Vagina (tissue), 2 donors: ENCODE measurements at regions not wholly inside any gene's neighbourhood (a gene's known extent, or its start where the extent isn't known, plus 50 kb on each side); places are given as distances from the start of the nearest gene placed in this dataset.

ENCODE experiments used
- DNase-seq, 2 donors: peaks; one replicate each; pipeline ENCODE4 v3.0.0-alpha.2; 2017; ENCODE audit errors: extremely low spot score in 2 of 2
- H3K27ac ChIP-seq: fragments of 200-600 bp; sonication (generic); one replicate; pipeline ENCODE4 v1.5.1; 2019
- H3K27me3 ChIP-seq: fragments of 200-600 bp; sonication (generic); one replicate; pipeline ENCODE4 v1.5.1; 2019
- H3K36me3 ChIP-seq, 2 donors: fragments of 200-600 bp; sonication (generic); one replicate each; pipeline ENCODE4 v1.5.1; 2017 to 2019
- H3K4me1 ChIP-seq: fragments of 200-600 bp; sonication (generic); one replicate; pipeline ENCODE4 v1.5.1; 2019
- H3K4me3 ChIP-seq, 2 donors: fragments of 200-600 bp; sonication (generic); 1 replicate in 1 of 2; 2 replicates in 1 of 2; pipeline ENCODE4 v1.5.1; 2016 to 2019
- H3K9me3 ChIP-seq: fragments of 200-600 bp; sonication (generic); one replicate; pipeline ENCODE4 v1.5.1; 2019
- CTCF ChIP-seq, 3 experiments: fragments of 450-650 bp in 2 of 3; fragments of 200-600 bp in 1 of 3; sonication (generic) in 1 of 3; IDR thresholded peaks; one replicate each; pipeline ENCODE4 v1.5.1; 2017 to 2019; ENCODE audit warnings: antibody characterized with exemption in 3 of 3, mild to moderate bottlenecking in 2 of 3, moderate library complexity in 2 of 3
- POLR2A ChIP-seq, 2 donors: fragments of 450-650 bp; IDR thresholded peaks; one replicate each; pipeline ENCODE4 v1.6.1; 2017; ENCODE audit warnings: antibody characterized with exemption in 2 of 2, mild to moderate bottlenecking in 2 of 2, moderate library complexity in 2 of 2
- POLR2AphosphoS5 ChIP-seq, 2 donors: sonication (generic); formaldehyde crosslinking; IDR thresholded peaks; one replicate each; pipeline ENCODE4 v1.9.0; 2017; ENCODE audit warnings: antibody characterized with exemption in 2 of 2, mild to moderate bottlenecking in 2 of 2, low read depth in 1 of 2; ENCODE audit not compliant: insufficient read depth in 1 of 2
- intact Hi-C: fragments of 100-400 bp; cut with DNase I; formaldehyde crosslinking; loops from one replicate; pipeline ENCODE4 v1.15.1; 2023

GRCh38 chr7:85776691-85777345 lies 590.0 kb upstream of the SEMA3D start:
- H3K9me3 ChIP-seq, result no peaks in the 10 kb centered on the region
- H3K27ac ChIP-seq, result no peak overlapping the region
- H3K4me1 ChIP-seq, result no peaks in the 10 kb centered on the region
- H3K4me3 ChIP-seq, result no peak overlapping the region
- intact Hi-C loops, result no loop called here
- TF ChIP-seq POLR2AphosphoS5 (IDR thresholded peaks at IDR 0.05; ENCODE audit: insufficient read depth in 1 of 2, low read depth in 1 of 2) (no peak), POLR2A (IDR thresholded peaks at IDR 0.05) (no peak), CTCF (IDR thresholded peaks at IDR 0.05) (no peak)
- no peak for DNase-seq
- no peaks in the 10 kb centered on the region for H3K36me3 ChIP-seq
- H3K27me3 ChIP-seq, result no peaks in the 10 kb centered on the region

- Histone ChIP-seq H3K27me3 (no peaks in the 10 kb centered on the region), H3K36me3 (no peaks in the 10 kb centered on the region), H3K9me3 (no peaks in the 10 kb centered on the region), H3K4me1 (no peaks in the 10 kb centered on the region), H3K4me3 (no peak overlapping the region), H3K27ac (no peak overlapping the region)
- DNase-seq, result no peak
- intact Hi-C loops, result no loop called here
- TF ChIP-seq POLR2AphosphoS5 (IDR thresholded peaks at IDR 0.05; ENCODE audit: insufficient read depth in 1 of 2, low read depth in 1 of 2), result no peak
Observed at GRCh38 chr7:85775431-85775830, 588.6 kb upstream of the SEMA3D start.

GRCh38 chr7:85774986-85775385 lies 588.1 kb upstream of the SEMA3D start:
- DNase-seq, result no peak
- no peak overlapping the region for H3K27ac ChIP-seq
- H3K27me3 ChIP-seq, result no peaks in the 10 kb centered on the region
- TF ChIP-seq POLR2AphosphoS5 (IDR thresholded peaks at IDR 0.05; ENCODE audit: insufficient read depth in 1 of 2, low read depth in 1 of 2) (no peak), POLR2A (IDR thresholded peaks at IDR 0.05) (no peak), CTCF (IDR thresholded peaks at IDR 0.05) (no peak)
- H3K4me1 ChIP-seq, result no peaks in the 10 kb centered on the region
- no peaks in the 10 kb centered on the region for H3K36me3 ChIP-seq
- no peak overlapping the region for H3K4me3 ChIP-seq
- intact Hi-C loops, result no loop called here
- H3K9me3 ChIP-seq, result no peaks in the 10 kb centered on the region

GRCh38 chr7:85773116-85773728 lies 586.4 kb upstream of the SEMA3D start:
- Histone ChIP-seq H3K27ac (no peak overlapping the region), H3K36me3 (no peaks in the 10 kb centered on the region), H3K27me3 (no peaks in the 10 kb centered on the region), H3K4me1 (no peaks in the 10 kb centered on the region), H3K4me3 (no peak overlapping the region), H3K9me3 (no peaks in the 10 kb centered on the region)
- intact Hi-C loops, result no loop called here
- DNase-seq, result no peak
- TF ChIP-seq CTCF (IDR thresholded peaks at IDR 0.05), result no peak
- no peak for TF ChIP-seq POLR2A (IDR thresholded peaks at IDR 0.05)
- no peak for TF ChIP-seq POLR2AphosphoS5 (IDR thresholded peaks at IDR 0.05; ENCODE audit: insufficient read depth in 1 of 2, low read depth in 1 of 2)

- H3K27me3 ChIP-seq, result no peaks in the 10 kb centered on the region
- no peak overlapping the region for H3K4me3 ChIP-seq
- TF ChIP-seq POLR2A (IDR thresholded peaks at IDR 0.05) (no peak), POLR2AphosphoS5 (IDR thresholded peaks at IDR 0.05; ENCODE audit: insufficient read depth in 1 of 2, low read depth in 1 of 2) (no peak), CTCF (IDR thresholded peaks at IDR 0.05) (no peak)
- intact Hi-C loops, result no loop called here
- no peaks in the 10 kb centered on the region for H3K36me3 ChIP-seq
- no peaks in the 10 kb centered on the region for H3K9me3 ChIP-seq
- no peak overlapping the region for H3K27ac ChIP-seq
- no peak for DNase-seq
- H3K4me1 ChIP-seq, result no peaks in the 10 kb centered on the region
Observed at GRCh38 chr7:85771516-85771915, 584.7 kb upstream of the SEMA3D start.
